HCT116 (cell line): ENCODE measurements at regions not wholly inside any gene's neighbourhood (a gene's known extent, or its start where the extent isn't known, plus 50 kb on each side); places are given as distances from the start of the nearest gene placed in this dataset.

Experiments used
- ATAC-seq: fragments of 200-7000 bp; cut with Tn5 transposase; 2 replicates; pipeline ENCODE4 v1.9.1; 2020; ENCODE audit warnings: mild to moderate bottlenecking, moderate library complexity
- BruUV-seq: library from RNA; stranded (reverse); fragments of 400-500 nt; replicated peaks from 2 replicates; lab custom pipeline; 2021; lab: Mats Ljungman, UMichigan
- CTCF ChIA-PET: fragments of 300-600 bp; sonication (Branson Sonifier 250); formaldehyde crosslinking; loops from one replicate; lab custom pipeline; 2021; ENCODE audit warnings: antibody characterized with exemption; lab: Charles Lee
- POLR2A ChIA-PET: fragments of 300-600, 350-600 bp; sonication (Branson Sonifier 250); formaldehyde crosslinking; loops from one replicate; lab custom pipeline; 2021; ENCODE audit warnings: antibody characterized with exemption; lab: Charles Lee
- RAD21 ChIA-PET, 2 experiments: fragments of 300-600 bp; sonication (Branson Sonifier 250); formaldehyde crosslinking; loops; one replicate each; lab custom pipeline; 2023; ENCODE audit warnings: low total read pairs in 2 of 2; ENCODE audit not compliant: uncharacterized antibody in 2 of 2, unreplicated experiment in 2 of 2, low non-redundant PET in 1 of 2; lab: Charles Lee
- DNase-seq: peaks from one replicate; pipeline ENCODE4 v3.0.0-alpha.2; 2010; ENCODE audit warnings: low read depth, low spot score
- H2AFZ ChIP-seq: fragments of 200-600 bp; shearing (Covaris generic), sonication (generic); 2 replicates; pipeline ENCODE4 v1.6.1; 2017; ENCODE audit warnings: low read depth, mixed run types, mixed read lengths, antibody characterized with exemption, low read length; ENCODE audit not compliant: poor library complexity, severe bottlenecking
- H3K27ac ChIP-seq: 2 replicates; pipeline ENCODE4 v1.5.1; 2012; ENCODE audit warnings: low read depth, low read length
- H3K27me3 ChIP-seq: fragments of 200-600 bp; sonication (generic); 2 replicates; pipeline ENCODE4 v1.6.1; 2016; ENCODE audit warnings: mixed run types, low read length, mixed read lengths; ENCODE audit not compliant: insufficient read depth
- H3K36me3 ChIP-seq, 2 experiments: fragments of 200-500 bp in 1 of 2; fragments of 200-600 bp in 1 of 2; sonication (Bioruptor generic) in 1 of 2; sonication (generic) in 1 of 2; 2 replicates each; pipeline versions ENCODE4 v1.5.1 to v1.6.1; 2014 to 2016; ENCODE audit warnings: low read length in 2 of 2, inconsistent platforms in 1 of 2, mixed read lengths in 1 of 2, mixed run types in 1 of 2; ENCODE audit not compliant: insufficient read depth in 2 of 2, control insufficient read depth in 1 of 2
- H3K4me1 ChIP-seq, 2 experiments: fragments of 200-600 bp in 1 of 2; sonication (generic) in 1 of 2; 2 replicates each; pipeline versions ENCODE4 v1.5.1 to v1.6.1; 2012 to 2017; ENCODE audit warnings: low read length in 2 of 2, inconsistent platforms in 1 of 2, mild to moderate bottlenecking in 1 of 2, mixed read lengths in 1 of 2, mixed run types in 1 of 2, moderate library complexity in 1 of 2; ENCODE audit not compliant: insufficient read depth in 2 of 2, control insufficient read depth in 1 of 2
- H3K4me2 ChIP-seq: fragments of 200-600 bp; sonication (generic); 2 replicates; pipeline ENCODE4 v1.6.1; 2017; ENCODE audit warnings: mixed run types, low read length, mixed read lengths
- H3K4me3 ChIP-seq, 2 experiments: fragments of 200-600 bp in 1 of 2; sonication (generic) in 1 of 2; replicated peaks in 1 of 2; 2 replicates each; pipeline ENCODE4 v1.5.1; 2011 to 2016; ENCODE audit warnings: low read length in 2 of 2, control low read depth in 1 of 2, low read depth in 1 of 2, mild to moderate bottlenecking in 1 of 2, mixed read lengths in 1 of 2, mixed run types in 1 of 2
- H3K79me2 ChIP-seq: fragments of 200-600 bp; sonication (generic); 2 replicates; pipeline ENCODE4 v1.6.1; 2017; ENCODE audit warnings: mild to moderate bottlenecking, mixed run types, low read length, moderate library complexity, mixed read lengths; ENCODE audit not compliant: insufficient read depth
- H3K9ac ChIP-seq: fragments of 200-600 bp; sonication (generic); 2 replicates; pipeline ENCODE4 v1.6.1; 2016; ENCODE audit warnings: low read length, mixed read lengths
- H3K9me2 ChIP-seq: fragments of 200-600 bp; sonication (generic), shearing (Covaris generic); 2 replicates; pipeline ENCODE4 v1.6.1; 2017; ENCODE audit warnings: mixed run types, mild to moderate bottlenecking, moderate library complexity; ENCODE audit not compliant: insufficient read depth
- H3K9me3 ChIP-seq, 2 experiments: fragments of 200-500 bp in 1 of 2; fragments of 200-600 bp in 1 of 2; sonication (Bioruptor generic) in 1 of 2; sonication (generic) in 1 of 2; 2 replicates each; pipeline ENCODE4 v1.6.1; 2014 to 2017; ENCODE audit warnings: low read length in 2 of 2, mixed read lengths in 2 of 2, inconsistent platforms in 1 of 2, low read depth in 1 of 2, mild to moderate bottlenecking in 1 of 2, mixed run types in 1 of 2, moderate library complexity in 1 of 2; ENCODE audit not compliant: control insufficient read depth in 1 of 2, insufficient read depth in 1 of 2
- H4K20me1 ChIP-seq: fragments of 200-600 bp; sonication (generic), shearing (Covaris generic); 2 replicates; pipeline ENCODE4 v1.6.1; 2017; ENCODE audit warnings: mixed run types, mild to moderate bottlenecking, moderate library complexity; ENCODE audit not compliant: insufficient read depth
- ATF3 ChIP-seq: IDR thresholded peaks from 2 replicates; pipeline ENCODE4 v1.6.1; 2012
- CTCF ChIP-seq, 3 experiments: fragments of 200-600 bp in 1 of 3; sonication (generic) in 1 of 3; IDR thresholded peaks in 2 of 3; conservative IDR thresholded peaks in 1 of 3; 2 replicates each; pipeline ENCODE4 v1.5.1; 2012 to 2017; ENCODE audit warnings: low read depth in 2 of 3, low read length in 2 of 3, antibody characterized with exemption in 1 of 3, borderline replicate concordance in 1 of 3, control low read depth in 1 of 3, mild to moderate bottlenecking in 1 of 3, mixed read lengths in 1 of 3, mixed run types in 1 of 3, moderate library complexity in 1 of 3; ENCODE audit not compliant: insufficient read depth in 1 of 3
- EGR1 ChIP-seq: IDR thresholded peaks from 2 replicates; pipeline ENCODE4 v1.6.1; 2012; ENCODE audit warnings: low read depth
- EZH2 ChIP-seq: fragments of 200-600 bp; sonication (generic); IDR thresholded peaks from 2 replicates; pipeline ENCODE4 v1.6.1; 2017; ENCODE audit warnings: antibody characterized with exemption, mixed run types
- FOSL1 ChIP-seq: IDR thresholded peaks from 2 replicates; pipeline ENCODE4 v1.6.1; 2012; ENCODE audit warnings: low read depth
- POLR2A ChIP-seq: IDR thresholded peaks from 2 replicates; pipeline ENCODE4 v1.7.0; 2011; ENCODE audit warnings: borderline replicate concordance; ENCODE audit not compliant: insufficient read depth, insufficient read length; ENCODE audit errors: extremely low read depth
- POLR2AphosphoS5 ChIP-seq: IDR thresholded peaks from 2 replicates; pipeline ENCODE4 v1.6.1; 2011; ENCODE audit warnings: mild to moderate bottlenecking, low read depth, low read length, moderate library complexity
- RAD21 ChIP-seq: IDR thresholded peaks from 2 replicates; pipeline ENCODE4 v1.6.1; 2012; ENCODE audit warnings: low read depth, mild to moderate bottlenecking
- SIN3A ChIP-seq: IDR thresholded peaks from 2 replicates; pipeline ENCODE4 v1.6.1; 2012; ENCODE audit warnings: low read depth
- SP1 ChIP-seq: IDR thresholded peaks from 2 replicates; pipeline ENCODE4 v1.6.1; 2012; ENCODE audit warnings: low read depth
- SRF ChIP-seq: IDR thresholded peaks from 2 replicates; pipeline ENCODE4 v1.6.1; 2012; ENCODE audit warnings: low read depth
- TCF7L2 ChIP-seq: IDR thresholded peaks from 2 replicates; pipeline ENCODE4 v1.7.0; 2011; ENCODE audit warnings: borderline replicate concordance, inconsistent platforms; ENCODE audit not compliant: insufficient read depth, insufficient read length; ENCODE audit errors: extremely low read depth
- YY1 ChIP-seq: IDR thresholded peaks from 2 replicates; pipeline ENCODE4 v1.6.1; 2011; ENCODE audit warnings: low read length, low read depth, moderate library complexity, mild to moderate bottlenecking; ENCODE audit not compliant: insufficient replicate concordance; ENCODE audit errors: extremely low read depth
- ZFX ChIP-seq: fragments of 450-650 bp; IDR thresholded peaks from 2 replicates; pipeline ENCODE4 v1.6.1; 2017
- intact Hi-C: fragments of 100-400 bp; cut with micrococcal nuclease; formaldehyde crosslinking; loops from 2 replicates; pipeline ENCODE4 v1.10.0; 2022
- TF ChIP-seq, protein P1 (sequence below): IDR thresholded peaks from 2 replicates; pipeline ENCODE4 v1.6.1; 2012; ENCODE audit warnings: low read depth

- Histone ChIP-seq H3K4me1 (peaks cover 52 to 89% of the 10 kb centered on the region in 2 experiments), H3K27ac (peak overlapping the region; percentile 52; the same call in 1 of the 2 replicates), H4K20me1 (no peaks in the 10 kb centered on the region), H3K27me3 (no peaks in the 10 kb centered on the region), H3K79me2 (no peaks in the 10 kb centered on the region), H2AFZ (peak overlapping the region; percentile 94), H3K36me3 (no peaks in the 10 kb centered on the region), H3K9me3 (no peaks in the 10 kb centered on the region), H3K4me2 (peak overlapping the region; percentile 47)
- CTCF ChIA-PET, result interaction anchor here (0.9 to 2.2 kb wide), 4 partner anchors 14 to 113 kb away, joined by 3 to 9 read pairs (median 6); no protein-coding TSS in a partner anchor
- RAD21 ChIA-PET, result no interaction called here
- intact Hi-C loops, result no loop called here
- no peak for DNase-seq
- TF ChIP-seq ZFX, result no peak
- TF ChIP-seq FOSL1, result no peak
- no peak for TF ChIP-seq SP1
- TF ChIP-seq POLR2AphosphoS5, result no peak
- TF ChIP-seq POLR2A, result no peak
- TF ChIP-seq SIN3A, result no peak
- no peak for TF ChIP-seq YY1
- no peak for TF ChIP-seq EZH2
- no peak for TF ChIP-seq RAD21
- no peak for TF ChIP-seq CTCF (IDR thresholded peaks at IDR 0.05 in 2 of 3, conservative IDR thresholded peaks at IDR 0.05 in 1 of 3; ENCODE audit: borderline replicate concordance in 1 of 3, insufficient read depth in 1 of 3, low read depth in 2 of 3, low read length in 2 of 3)
- TF ChIP-seq ATF3, result no peak
- TF ChIP-seq TCF7L2, result no peak
- no peak for TF ChIP-seq SRF
- no peak for TF ChIP-seq EGR1
- TF ChIP-seq, protein P1, sequence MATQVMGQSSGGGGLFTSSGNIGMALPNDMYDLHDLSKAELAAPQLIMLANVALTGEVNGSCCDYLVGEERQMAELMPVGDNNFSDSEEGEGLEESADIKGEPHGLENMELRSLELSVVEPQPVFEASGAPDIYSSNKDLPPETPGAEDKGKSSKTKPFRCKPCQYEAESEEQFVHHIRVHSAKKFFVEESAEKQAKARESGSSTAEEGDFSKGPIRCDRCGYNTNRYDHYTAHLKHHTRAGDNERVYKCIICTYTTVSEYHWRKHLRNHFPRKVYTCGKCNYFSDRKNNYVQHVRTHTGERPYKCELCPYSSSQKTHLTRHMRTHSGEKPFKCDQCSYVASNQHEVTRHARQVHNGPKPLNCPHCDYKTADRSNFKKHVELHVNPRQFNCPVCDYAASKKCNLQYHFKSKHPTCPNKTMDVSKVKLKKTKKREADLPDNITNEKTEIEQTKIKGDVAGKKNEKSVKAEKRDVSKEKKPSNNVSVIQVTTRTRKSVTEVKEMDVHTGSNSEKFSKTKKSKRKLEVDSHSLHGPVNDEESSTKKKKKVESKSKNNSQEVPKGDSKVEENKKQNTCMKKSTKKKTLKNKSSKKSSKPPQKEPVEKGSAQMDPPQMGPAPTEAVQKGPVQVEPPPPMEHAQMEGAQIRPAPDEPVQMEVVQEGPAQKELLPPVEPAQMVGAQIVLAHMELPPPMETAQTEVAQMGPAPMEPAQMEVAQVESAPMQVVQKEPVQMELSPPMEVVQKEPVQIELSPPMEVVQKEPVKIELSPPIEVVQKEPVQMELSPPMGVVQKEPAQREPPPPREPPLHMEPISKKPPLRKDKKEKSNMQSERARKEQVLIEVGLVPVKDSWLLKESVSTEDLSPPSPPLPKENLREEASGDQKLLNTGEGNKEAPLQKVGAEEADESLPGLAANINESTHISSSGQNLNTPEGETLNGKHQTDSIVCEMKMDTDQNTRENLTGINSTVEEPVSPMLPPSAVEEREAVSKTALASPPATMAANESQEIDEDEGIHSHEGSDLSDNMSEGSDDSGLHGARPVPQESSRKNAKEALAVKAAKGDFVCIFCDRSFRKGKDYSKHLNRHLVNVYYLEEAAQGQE, result no peak
- TF ChIP-seq, all 23 proteins: peak for 0
- Histone ChIP-seq H3K4me3 (peak overlapping the region in 1 of 2 experiments; percentile 14; a peak in 1 of 4 replicates), H3K9ac (peak overlapping the region; percentile 46), H3K9me2 (no peaks in the 10 kb centered on the region)
- TSS peak; percentile 97 for BruUV-seq
- POLR2A ChIA-PET, result interaction anchor here (1.2 kb wide), 1 partner anchor 69 kb away, joined by 3 read pairs; no protein-coding TSS in a partner anchor
- ATAC-seq, result no peak
Observed at GRCh38 chr6:37579444-37580067, 79.9 kb upstream of the CCDC167 start.
